IPS-15b (cell line): ENCODE measurements at regions not wholly inside any gene's neighbourhood (a gene's known extent, or its start where the extent isn't known, plus 50 kb on each side); places are given as distances from the start of the nearest gene placed in this dataset.

Experiments
- H3K27me3 ChIP-seq: one replicate; pipeline ENCODE4 v1.6.1; 2013; ENCODE audit warnings: low read length; ENCODE audit not compliant: control insufficient read depth, insufficient read depth
- H3K36me3 ChIP-seq: one replicate; pipeline ENCODE4 v1.6.1; 2013; ENCODE audit warnings: low read length; ENCODE audit not compliant: control insufficient read depth, insufficient read depth
- H3K4me1 ChIP-seq: one replicate; pipeline ENCODE4 v1.6.1; 2013; ENCODE audit warnings: mild to moderate bottlenecking, low read length; ENCODE audit not compliant: control insufficient read depth, insufficient read depth
- H3K4me3 ChIP-seq: one replicate; pipeline ENCODE4 v1.5.1; 2013; ENCODE audit warnings: low read depth, low read length
- H3K9ac ChIP-seq: one replicate; pipeline ENCODE4 v1.6.1; 2013; ENCODE audit warnings: low read depth, mild to moderate bottlenecking, low read length
- H3K9me3 ChIP-seq: one replicate; pipeline ENCODE4 v1.6.1; 2013; ENCODE audit warnings: mild to moderate bottlenecking, low read length; ENCODE audit not compliant: control insufficient read depth, insufficient read depth

- Histone ChIP-seq H3K4me1 (no peaks in the 10 kb centered on the region), H3K9ac (no peak overlapping the region), H3K9me3 (no peaks in the 10 kb centered on the region), H3K4me3 (no peak overlapping the region), H3K36me3 (no peaks in the 10 kb centered on the region), H3K27me3 (no peaks in the 10 kb centered on the region)
Observed at GRCh38 chr6:40308533-40309306, 278.4 kb downstream of the LRFN2 start.

DNA sequence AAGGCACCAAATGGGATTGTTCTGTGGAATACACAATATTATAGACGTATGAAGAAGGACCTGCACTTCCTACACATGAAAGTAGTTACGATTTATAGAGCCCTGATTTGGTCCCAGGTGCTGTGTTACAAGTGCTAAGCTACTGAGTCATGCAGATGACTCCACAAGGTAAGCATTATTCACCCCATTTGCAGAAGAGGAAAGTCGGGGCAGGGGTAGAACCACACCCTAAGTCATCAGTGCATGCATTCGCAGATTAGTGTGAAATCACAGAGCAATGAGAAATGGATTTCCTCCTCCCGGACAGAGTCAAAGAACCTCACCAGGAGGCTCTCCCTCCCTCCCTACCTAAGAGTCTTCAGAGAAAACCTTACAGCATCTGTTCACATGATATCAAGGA is 279.5 kb downstream of the LRFN2 start:
- H3K4me1 ChIP-seq = no peaks in the 10 kb centered on the region
- H3K27me3 ChIP-seq = no peaks in the 10 kb centered on the region
- no peak overlapping the region for H3K4me3 ChIP-seq
- no peaks in the 10 kb centered on the region for H3K36me3 ChIP-seq
- H3K9ac ChIP-seq = no peak overlapping the region
- no peaks in the 10 kb centered on the region for H3K9me3 ChIP-seq

- H3K36me3 ChIP-seq = no peaks in the 10 kb centered on the region
- H3K9ac ChIP-seq = no peak overlapping the region
- no peak overlapping the region for H3K4me3 ChIP-seq
- no peaks in the 10 kb centered on the region for H3K9me3 ChIP-seq
- no peaks in the 10 kb centered on the region for H3K27me3 ChIP-seq
- no peaks in the 10 kb centered on the region for H3K4me1 ChIP-seq
Observed at GRCh38 chr6:40302856-40303454, 284.2 kb downstream of the LRFN2 start.

DNA sequence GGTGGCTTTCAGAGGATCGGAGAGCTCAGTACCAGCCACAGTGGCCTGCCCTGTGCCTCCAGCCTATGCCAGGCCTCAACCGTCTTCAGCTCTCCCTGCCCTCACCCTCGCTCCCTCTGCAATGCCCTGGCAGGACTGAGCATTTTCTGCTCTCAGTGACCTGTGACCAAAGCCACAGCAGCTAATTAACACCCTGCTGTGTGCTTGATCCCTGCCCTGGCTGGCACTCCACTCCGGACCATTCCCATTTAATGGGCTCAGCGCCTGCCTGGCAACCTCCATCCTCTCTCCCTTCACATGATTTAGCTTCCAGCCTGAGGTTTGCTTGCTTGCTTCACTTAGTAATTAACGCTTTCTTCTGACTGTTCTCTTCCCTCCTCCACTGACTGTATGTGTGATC is 287.5 kb downstream of the LRFN2 start:
- Histone ChIP-seq H3K27me3 (no peaks in the 10 kb centered on the region), H3K9me3 (no peaks in the 10 kb centered on the region), H3K4me3 (no peak overlapping the region), H3K9ac (no peak overlapping the region), H3K36me3 (no peaks in the 10 kb centered on the region), H3K4me1 (no peaks in the 10 kb centered on the region)

DNA sequence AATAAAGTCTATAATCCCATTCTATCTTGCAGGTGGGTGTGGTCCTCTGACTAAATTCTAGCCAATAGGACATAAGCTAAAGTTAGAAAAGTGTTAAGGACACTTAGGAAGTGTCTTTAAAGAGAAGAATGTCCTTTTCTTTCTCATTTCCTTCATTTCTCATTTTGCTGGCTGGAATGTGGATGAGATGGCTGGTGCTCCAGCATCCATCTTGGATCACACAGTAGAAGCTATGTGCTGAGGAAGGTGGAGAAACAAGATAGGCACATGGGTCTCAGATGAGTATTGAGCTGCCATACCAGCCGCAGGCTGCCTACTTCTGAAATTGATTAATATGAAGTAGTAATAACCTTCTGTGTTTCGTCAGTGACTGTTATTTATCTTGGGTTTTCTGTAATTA is 289.0 kb downstream of the LRFN2 start:
- Histone ChIP-seq H3K27me3 (no peaks in the 10 kb centered on the region), H3K4me1 (no peaks in the 10 kb centered on the region), H3K4me3 (no peak overlapping the region), H3K9me3 (no peaks in the 10 kb centered on the region), H3K9ac (no peak overlapping the region), H3K36me3 (no peaks in the 10 kb centered on the region)

DNA sequence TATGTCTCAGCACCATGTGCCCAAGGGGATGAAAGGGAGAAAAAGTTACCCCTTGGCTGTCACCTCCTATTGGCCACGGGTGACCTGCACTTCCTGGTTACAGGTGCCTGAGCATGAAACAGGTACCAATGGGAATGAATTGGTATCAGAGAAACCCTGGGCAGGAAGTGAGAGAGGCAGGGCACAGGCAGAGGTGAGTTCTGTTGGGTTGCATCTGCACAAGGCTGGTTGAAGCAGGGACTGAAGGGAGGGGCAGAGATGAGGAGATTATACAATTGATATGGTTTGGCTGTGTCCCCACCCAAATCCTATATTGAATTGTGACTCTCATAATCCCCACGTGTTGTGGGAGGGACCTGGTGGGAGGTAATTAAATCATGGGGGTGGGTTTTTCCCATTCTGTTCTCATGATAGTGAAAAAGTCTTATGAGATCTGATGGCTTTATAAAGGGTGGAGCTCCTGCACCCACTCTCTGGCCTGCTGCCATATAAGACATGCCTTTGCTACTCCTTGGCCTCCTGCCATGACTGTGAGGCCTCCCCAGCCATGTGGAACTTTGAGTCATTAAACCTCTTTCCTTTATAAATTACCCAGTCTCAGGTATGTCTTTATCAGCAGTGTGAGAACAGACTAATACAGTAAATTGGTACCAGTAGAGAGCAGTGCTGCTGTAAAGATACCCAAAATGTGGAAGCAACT is 291.8 kb downstream of the LRFN2 start:
- H3K4me3 ChIP-seq = no peak overlapping the region
- no peaks in the 10 kb centered on the region for H3K4me1 ChIP-seq
- no peaks in the 10 kb centered on the region for H3K9me3 ChIP-seq
- no peaks in the 10 kb centered on the region for H3K27me3 ChIP-seq
- H3K9ac ChIP-seq = no peak overlapping the region
- no peaks in the 10 kb centered on the region for H3K36me3 ChIP-seq

DNA sequence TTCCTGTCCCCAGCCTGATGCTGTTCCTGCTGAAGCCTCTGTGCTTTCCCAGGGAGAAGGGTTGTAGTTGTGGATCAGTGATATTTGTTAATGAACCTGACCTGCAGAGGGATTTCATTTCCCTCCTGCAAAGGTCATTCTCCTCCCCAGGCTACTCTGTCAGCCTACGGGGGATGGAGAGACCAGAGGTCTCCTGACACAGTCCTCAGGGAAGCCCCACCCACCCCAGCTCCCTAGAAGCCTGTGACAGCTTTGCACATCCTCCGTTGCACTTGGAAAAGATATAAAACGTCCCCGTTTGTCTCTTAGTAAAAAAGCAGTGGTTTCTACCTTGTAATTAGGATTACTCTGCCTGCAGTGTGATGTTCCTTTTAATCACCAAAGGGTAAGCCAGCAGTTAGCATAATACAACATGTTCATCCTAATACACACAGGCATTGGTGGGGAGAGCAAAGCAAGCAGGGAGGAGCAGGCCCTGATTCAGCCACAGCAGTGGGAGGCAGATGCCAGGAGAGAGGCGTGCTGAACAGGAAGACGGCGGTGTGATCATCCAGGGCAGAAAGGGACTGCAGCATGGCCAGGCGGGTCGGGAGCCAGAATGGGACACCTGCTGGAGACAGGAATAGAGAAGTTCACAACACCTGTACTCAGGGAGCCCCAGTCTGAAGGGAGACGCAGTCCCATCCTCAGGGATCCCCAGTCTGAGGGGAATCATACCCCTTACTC is 293.5 kb downstream of the LRFN2 start:
- Histone ChIP-seq H3K4me1 (no peaks in the 10 kb centered on the region), H3K36me3 (no peaks in the 10 kb centered on the region), H3K4me3 (no peak overlapping the region), H3K9ac (no peak overlapping the region), H3K27me3 (no peaks in the 10 kb centered on the region), H3K9me3 (no peaks in the 10 kb centered on the region)

GRCh38 chr6:40293060-40293459 is 294.1 kb downstream of the LRFN2 start:
- H3K27me3 ChIP-seq = no peaks in the 10 kb centered on the region
- H3K36me3 ChIP-seq = no peaks in the 10 kb centered on the region
- no peak overlapping the region for H3K9ac ChIP-seq
- H3K4me1 ChIP-seq = no peaks in the 10 kb centered on the region
- H3K9me3 ChIP-seq = no peaks in the 10 kb centered on the region
- no peak overlapping the region for H3K4me3 ChIP-seq

DNA sequence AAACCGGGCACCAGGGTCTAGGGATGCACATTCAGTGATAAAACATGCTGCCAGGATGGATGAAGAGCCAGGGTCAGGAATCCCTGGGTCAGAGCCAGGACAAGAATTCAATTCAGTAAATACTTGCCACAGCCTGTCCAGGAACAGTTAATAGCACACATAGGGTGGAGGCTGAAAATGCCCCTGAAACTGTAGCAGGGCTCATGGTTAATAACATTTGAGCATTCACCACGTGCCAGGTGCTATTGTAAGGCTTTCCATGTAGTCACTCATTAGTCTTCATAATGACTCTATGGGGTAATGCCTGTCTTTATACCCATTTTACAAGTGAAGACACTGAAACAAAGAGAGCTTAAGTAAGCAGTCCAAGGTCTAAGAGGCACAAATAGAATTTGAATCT is 296.3 kb downstream of the LRFN2 start:
- Histone ChIP-seq H3K4me1 (peaks cover 6% of the 10 kb centered on the region), H3K36me3 (no peaks in the 10 kb centered on the region), H3K27me3 (peaks cover under 1% of the 10 kb centered on the region), H3K9ac (no peak overlapping the region), H3K9me3 (no peaks in the 10 kb centered on the region), H3K4me3 (no peak overlapping the region)

DNA sequence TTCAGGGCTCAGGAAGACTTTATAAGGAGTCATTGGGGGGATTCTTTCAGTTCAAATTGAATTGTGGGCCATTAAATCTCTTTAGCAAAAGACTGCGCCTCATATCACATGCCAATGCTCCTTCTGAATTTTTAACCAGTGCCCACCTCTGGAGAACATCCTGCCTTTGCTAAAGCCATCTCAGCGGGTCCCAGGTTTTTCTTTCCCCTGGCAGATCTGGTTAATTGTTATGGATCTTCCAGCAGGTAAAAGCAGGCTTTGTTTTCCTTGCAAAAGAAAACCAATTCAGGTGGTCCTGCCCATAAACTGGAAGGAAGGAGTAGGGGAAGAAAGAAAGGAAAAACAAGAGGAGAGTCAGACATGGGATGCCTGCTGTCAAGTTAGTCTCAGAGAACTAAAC is 298.2 kb downstream of the LRFN2 start:
- H3K27me3 ChIP-seq = peaks cover 2% of the 10 kb centered on the region
- H3K4me3 ChIP-seq = no peak overlapping the region
- H3K9me3 ChIP-seq = no peaks in the 10 kb centered on the region
- H3K9ac ChIP-seq = no peak overlapping the region
- H3K36me3 ChIP-seq = no peaks in the 10 kb centered on the region
- H3K4me1 ChIP-seq = peaks cover 13% of the 10 kb centered on the region

DNA sequence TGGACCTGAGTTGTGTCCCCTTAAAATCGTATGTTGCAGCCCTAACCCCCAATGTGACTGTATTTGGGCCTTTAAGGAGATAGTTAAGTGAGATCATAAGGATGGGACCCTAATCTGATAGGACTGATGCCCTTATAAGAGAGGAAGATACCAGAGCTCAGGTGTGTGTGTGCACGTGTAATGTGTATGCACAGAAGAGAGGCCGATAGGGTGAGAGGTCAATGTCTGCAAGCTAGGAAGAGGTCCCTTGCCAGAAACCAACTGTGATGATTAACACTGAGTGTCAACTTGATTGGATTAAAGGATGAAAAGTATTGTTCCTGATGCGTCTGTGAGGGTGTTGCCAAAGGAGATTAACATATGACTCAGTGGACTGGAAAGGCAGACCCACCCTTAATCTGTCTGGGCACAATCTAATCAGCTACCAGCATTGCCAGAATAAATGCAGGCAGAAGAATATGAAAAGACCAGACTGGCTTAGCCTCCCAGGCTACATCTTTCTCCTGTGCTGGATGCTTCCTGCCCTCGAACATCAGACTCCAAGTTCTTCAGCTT is 299.8 kb downstream of the LRFN2 start:
- H3K4me1 ChIP-seq = peaks cover 13% of the 10 kb centered on the region
- H3K9me3 ChIP-seq = no peaks in the 10 kb centered on the region
- peaks cover 2% of the 10 kb centered on the region for H3K27me3 ChIP-seq
- H3K9ac ChIP-seq = no peak overlapping the region
- H3K36me3 ChIP-seq = no peaks in the 10 kb centered on the region
- H3K4me3 ChIP-seq = no peak overlapping the region
